ENCODE measurements at regions not wholly inside any gene's neighbourhood (a gene's known extent, or its start where the extent isn't known, plus 50 kb on each side); places are given as distances from the start of the nearest gene placed in this dataset.

- no peak for DNase-seq (ENCODE audit: low spot score)
- TF ChIP-seq EZH2phosphoT487 (IDR thresholded peaks at IDR 0.05; ENCODE audit: low read depth, severe bottlenecking, unreplicated experiment) (no peak), EZH2 (IDR thresholded peaks at IDR 0.05; ENCODE audit: borderline replicate concordance) (no peak)
- TF ChIP-seq, protein P1, sequence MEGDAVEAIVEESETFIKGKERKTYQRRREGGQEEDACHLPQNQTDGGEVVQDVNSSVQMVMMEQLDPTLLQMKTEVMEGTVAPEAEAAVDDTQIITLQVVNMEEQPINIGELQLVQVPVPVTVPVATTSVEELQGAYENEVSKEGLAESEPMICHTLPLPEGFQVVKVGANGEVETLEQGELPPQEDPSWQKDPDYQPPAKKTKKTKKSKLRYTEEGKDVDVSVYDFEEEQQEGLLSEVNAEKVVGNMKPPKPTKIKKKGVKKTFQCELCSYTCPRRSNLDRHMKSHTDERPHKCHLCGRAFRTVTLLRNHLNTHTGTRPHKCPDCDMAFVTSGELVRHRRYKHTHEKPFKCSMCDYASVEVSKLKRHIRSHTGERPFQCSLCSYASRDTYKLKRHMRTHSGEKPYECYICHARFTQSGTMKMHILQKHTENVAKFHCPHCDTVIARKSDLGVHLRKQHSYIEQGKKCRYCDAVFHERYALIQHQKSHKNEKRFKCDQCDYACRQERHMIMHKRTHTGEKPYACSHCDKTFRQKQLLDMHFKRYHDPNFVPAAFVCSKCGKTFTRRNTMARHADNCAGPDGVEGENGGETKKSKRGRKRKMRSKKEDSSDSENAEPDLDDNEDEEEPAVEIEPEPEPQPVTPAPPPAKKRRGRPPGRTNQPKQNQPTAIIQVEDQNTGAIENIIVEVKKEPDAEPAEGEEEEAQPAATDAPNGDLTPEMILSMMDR (IDR thresholded peaks at IDR 0.05; ENCODE audit: poor library complexity), result no peak
- Histone ChIP-seq H3K9me3 (ENCODE audit: low read depth) (no peaks in the 10 kb centered on the region), H2AFZ (no peak overlapping the region), H3K27me3 (no peaks in the 10 kb centered on the region), H3K4me2 (no peak overlapping the region), H4K20me1 (ENCODE audit: insufficient read depth, poor library complexity, severe bottlenecking) (no peaks in the 10 kb centered on the region), H3K79me2 (no peaks in the 10 kb centered on the region), H3K9me2 (replicated peaks; ENCODE audit: insufficient read depth) (no peaks in the 10 kb centered on the region), H3K27ac (no peak overlapping the region), H3K36me3 (replicated peaks; ENCODE audit: insufficient read depth, low read depth) (no peaks in the 10 kb centered on the region), H3K4me1 (ENCODE audit: insufficient read depth) (peaks cover 8% of the 10 kb centered on the region), H3K4me3 (no peak overlapping the region)
- WGBS (ENCODE audit: low lambda C conversion rate, missing lambda C conversion rate), result 88% methylated on average over 11 of the region's 11 CpGs
Measured at GRCh38 chr10:124151466-124152095, 58.2 kb upstream of the CHST15 start.

DNA sequence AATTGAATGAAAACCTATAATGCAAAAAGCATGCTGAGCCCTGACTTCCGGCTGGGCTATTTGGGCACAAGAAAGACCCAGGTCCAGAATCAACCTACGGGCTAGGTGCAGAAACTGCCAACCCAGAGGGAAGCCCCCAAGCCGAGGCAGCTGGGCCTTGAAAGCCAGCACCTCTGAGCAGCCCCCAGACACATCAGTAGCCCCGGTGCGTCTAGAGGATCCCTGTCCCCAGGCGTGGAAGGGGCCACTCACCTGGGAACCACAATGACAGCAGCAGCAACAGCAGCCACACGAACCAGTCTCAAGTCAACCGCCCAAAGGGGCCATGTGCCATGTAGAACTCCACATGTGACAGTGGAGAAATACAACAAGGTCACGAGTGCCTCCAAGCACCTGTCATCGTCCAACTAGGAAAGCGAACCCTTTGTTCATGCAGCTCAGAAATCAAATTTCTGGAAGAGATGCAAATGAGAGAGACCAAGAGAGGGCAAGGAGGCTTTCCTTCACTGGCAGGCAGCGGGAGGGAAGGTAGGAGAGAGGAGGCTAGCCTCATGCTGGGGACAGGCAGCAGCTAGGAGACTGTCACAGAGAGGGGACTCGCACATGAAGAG lies 57.5 kb upstream of the CHST15 start:
- no peak overlapping the region for H3K4me2 ChIP-seq
- H3K4me1 ChIP-seq (ENCODE audit: insufficient read depth), result peaks cover 8% of the 10 kb centered on the region
- H3K79me2 ChIP-seq, result no peaks in the 10 kb centered on the region
- no peaks in the 10 kb centered on the region for H3K27me3 ChIP-seq
- no peak for TF ChIP-seq EZH2 (IDR thresholded peaks at IDR 0.05; ENCODE audit: borderline replicate concordance)
- TF ChIP-seq EZH2phosphoT487 (IDR thresholded peaks at IDR 0.05; ENCODE audit: low read depth, severe bottlenecking, unreplicated experiment), result no peak
- H3K36me3 ChIP-seq (replicated peaks; ENCODE audit: insufficient read depth, low read depth), result no peaks in the 10 kb centered on the region
- no peak overlapping the region for H2AFZ ChIP-seq
- H3K9me3 ChIP-seq (ENCODE audit: low read depth), result no peaks in the 10 kb centered on the region
- H3K9me2 ChIP-seq (replicated peaks; ENCODE audit: insufficient read depth), result no peaks in the 10 kb centered on the region
- 96% methylated on average over 13 of the region's 13 CpGs for WGBS (ENCODE audit: low lambda C conversion rate, missing lambda C conversion rate)
- no peaks in the 10 kb centered on the region for H4K20me1 ChIP-seq (ENCODE audit: insufficient read depth, poor library complexity, severe bottlenecking)
- H3K4me3 ChIP-seq, result no peak overlapping the region
- DNase-seq (ENCODE audit: low spot score), result no peak
- no peak overlapping the region for H3K27ac ChIP-seq

DNA sequence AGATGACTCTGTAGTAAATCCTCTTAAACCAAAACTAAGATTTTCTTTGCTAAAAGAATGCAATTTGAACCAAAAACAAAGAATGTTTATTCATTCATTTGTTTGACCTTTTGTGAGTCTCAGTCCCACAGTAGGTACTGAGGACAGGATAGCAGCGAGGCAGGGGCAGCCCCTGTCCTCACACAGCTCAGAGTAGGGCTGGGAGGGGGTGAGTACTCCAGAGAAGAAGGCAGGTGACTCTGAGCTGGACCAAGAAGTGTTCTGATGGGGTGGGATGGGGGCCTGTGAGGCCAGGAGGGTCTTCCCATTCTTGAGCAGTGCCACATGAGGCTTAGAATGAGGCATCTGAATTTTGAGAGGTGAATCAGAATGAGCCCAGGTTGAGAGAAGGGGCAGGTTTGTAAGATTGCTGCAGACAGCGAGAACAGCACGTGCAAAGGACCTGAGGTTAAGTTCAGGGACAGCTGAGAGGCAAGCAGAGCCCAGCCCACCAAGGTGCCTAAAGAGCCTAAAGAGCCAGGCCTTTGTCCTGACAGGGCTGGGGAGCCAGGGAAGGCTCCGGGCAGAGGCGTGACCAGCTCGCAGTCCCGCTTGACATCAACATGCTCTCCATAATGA lies 56.9 kb upstream of the CHST15 start:
- DNase-seq (ENCODE audit: low spot score), result no peak
- H3K79me2 ChIP-seq, result no peaks in the 10 kb centered on the region
- H3K4me2 ChIP-seq, result no peak overlapping the region
- H3K9me2 ChIP-seq (replicated peaks; ENCODE audit: insufficient read depth), result no peaks in the 10 kb centered on the region
- H3K9me3 ChIP-seq (ENCODE audit: low read depth), result no peaks in the 10 kb centered on the region
- no peak overlapping the region for H3K4me3 ChIP-seq
- TF ChIP-seq, protein P1 (IDR thresholded peaks at IDR 0.05; ENCODE audit: poor library complexity), result no peak
- TF ChIP-seq EZH2phosphoT487 (IDR thresholded peaks at IDR 0.05; ENCODE audit: low read depth, severe bottlenecking, unreplicated experiment) (no peak), EZH2 (IDR thresholded peaks at IDR 0.05; ENCODE audit: borderline replicate concordance) (no peak)
- H3K27me3 ChIP-seq, result no peaks in the 10 kb centered on the region
- H4K20me1 ChIP-seq (ENCODE audit: insufficient read depth, poor library complexity, severe bottlenecking), result no peaks in the 10 kb centered on the region
- H3K36me3 ChIP-seq (replicated peaks; ENCODE audit: insufficient read depth, low read depth), result no peaks in the 10 kb centered on the region
- no peak overlapping the region for H3K27ac ChIP-seq
- WGBS (ENCODE audit: low lambda C conversion rate, missing lambda C conversion rate), result 89% methylated on average over 7 of the region's 7 CpGs
- no peak overlapping the region for H2AFZ ChIP-seq
- H3K4me1 ChIP-seq (ENCODE audit: insufficient read depth), result peaks cover 8% of the 10 kb centered on the region
